Naive thymus-derived CD4-positive, alpha-beta T cell (primary cell): ENCODE measurements at regions not wholly inside any gene's neighbourhood (a gene's known extent, or its start where the extent isn't known, plus 50 kb on each side); places are given as distances from the start of the nearest gene placed in this dataset.

ENCODE experiments used
- ATAC-seq: fragments of 150-1000 bp; cut with Tn5 transposase; 2 replicates; pipeline ENCODE4 v1.10.0; 2021; ENCODE audit warnings: mild to moderate bottlenecking, moderate library complexity
- CTCF ChIA-PET: fragments of 350-600 bp; sonication (Branson Sonifier 250); formaldehyde crosslinking; loops from one replicate; lab custom pipeline; 2021; ENCODE audit warnings: antibody characterized with exemption; lab: Charles Lee
- POLR2A ChIA-PET: fragments of 350-600 bp; sonication (Branson Sonifier 250); formaldehyde crosslinking; loops from one replicate; lab custom pipeline; 2021; ENCODE audit warnings: antibody characterized with exemption, inconsistent platforms; lab: Charles Lee
- DNase-seq, 9 donors: peaks; one replicate each; pipeline versions ENCODE4 v3.0.0 to v3.0.0-alpha.2; 2020 to 2022; ENCODE audit warnings: mixed read lengths in 1 of 9
- H3K27ac ChIP-seq: one replicate; pipeline ENCODE4 v1.7.0; 2013; ENCODE audit warnings: mild to moderate bottlenecking, low read depth, low read length, moderate library complexity
- H3K27me3 ChIP-seq, 2 donors: one replicate each; pipeline ENCODE4 v1.7.0; 2013; ENCODE audit warnings: low read length in 2 of 2, mild to moderate bottlenecking in 2 of 2, moderate library complexity in 2 of 2; ENCODE audit not compliant: control insufficient read depth in 2 of 2, insufficient read depth in 2 of 2
- H3K36me3 ChIP-seq, 3 experiments: 1 replicate in 2 of 3; 2 replicates in 1 of 3; pipeline ENCODE4 v1.7.0; 2013; ENCODE audit warnings: low read length in 3 of 3, mild to moderate bottlenecking in 3 of 3, moderate library complexity in 1 of 3; ENCODE audit not compliant: insufficient read depth in 3 of 3, control insufficient read depth in 2 of 3
- H3K4me1 ChIP-seq, 2 donors: one replicate each; pipeline ENCODE4 v1.7.0; 2013; ENCODE audit warnings: low read length in 2 of 2, mild to moderate bottlenecking in 2 of 2, moderate library complexity in 1 of 2; ENCODE audit not compliant: control insufficient read depth in 2 of 2, insufficient read depth in 2 of 2
- H3K4me3 ChIP-seq: 2 replicates; pipeline ENCODE4 v1.7.0; 2013; ENCODE audit warnings: mild to moderate bottlenecking, low read length
- H3K9me3 ChIP-seq, 3 experiments: 1 replicate in 2 of 3; 2 replicates in 1 of 3; pipeline ENCODE4 v1.7.0; 2013; ENCODE audit warnings: low read length in 3 of 3; ENCODE audit not compliant: control insufficient read depth in 2 of 3
- H3K27ac Mint-ChIP-seq, 9 donors: one replicate each; pipeline ENCODE4 v1.8.0; 2020 to 2022; ENCODE audit warnings: mixed read lengths in 9 of 9, mild to moderate bottlenecking in 8 of 9, moderate library complexity in 5 of 9, inconsistent platforms in 2 of 9
- H3K27me3 Mint-ChIP-seq, 5 donors: one replicate each; pipeline ENCODE4 v1.8.0; 2021 to 2022; ENCODE audit warnings: mixed read lengths in 5 of 5, mild to moderate bottlenecking in 1 of 5
- H3K36me3 Mint-ChIP-seq, 5 donors: one replicate each; pipeline ENCODE4 v1.8.0; 2020 to 2022; ENCODE audit warnings: mixed read lengths in 5 of 5, mild to moderate bottlenecking in 3 of 5, inconsistent platforms in 1 of 5
- H3K4me1 Mint-ChIP-seq, 7 donors: one replicate each; pipeline ENCODE4 v1.8.0; 2020 to 2022; ENCODE audit warnings: mixed read lengths in 7 of 7, mild to moderate bottlenecking in 3 of 7, inconsistent platforms in 1 of 7
- H3K4me3 Mint-ChIP-seq, 10 donors: one replicate each; pipeline ENCODE4 v1.8.0; 2020 to 2022; ENCODE audit warnings: mild to moderate bottlenecking in 10 of 10, mixed read lengths in 10 of 10, moderate library complexity in 6 of 10, inconsistent platforms in 2 of 10
- H3K9me3 Mint-ChIP-seq, 11 donors: one replicate each; pipeline ENCODE4 v1.8.0; 2020 to 2022; ENCODE audit warnings: mixed read lengths in 11 of 11, mild to moderate bottlenecking in 4 of 11, inconsistent platforms in 1 of 11, moderate library complexity in 1 of 11
- intact Hi-C, 2 donors: fragments of 100-400 bp; cut with micrococcal nuclease; formaldehyde crosslinking; loops; one replicate each; pipeline ENCODE4 v1.15.1; 2023

- no peak for ATAC-seq
- ChIA-PET CTCF (no interaction called here), POLR2A (no interaction called here)
- intact Hi-C loops, result no loop called here
- Histone ChIP-seq H3K27me3 (no peaks in the 10 kb centered on the region), H3K27ac (no peak overlapping the region), H3K4me3 (no peak overlapping the region), H3K9me3 (no peaks in the 10 kb centered on the region), H3K36me3 (no peaks in the 10 kb centered on the region), H3K4me1 (no peaks in the 10 kb centered on the region)
- DNase-seq, result no peak
- Mint-ChIP-seq H3K4me1 (no peaks in the 10 kb centered on the region), H3K4me3 (no peak overlapping the region), H3K27me3 (no peaks in the 10 kb centered on the region), H3K9me3 (no peaks in the 10 kb centered on the region), H3K27ac (no peak overlapping the region), H3K36me3 (no peaks in the 10 kb centered on the region)
Observed at GRCh38 chr5:97915106-97915505, 732.1 kb upstream of the RIOK2 start.

GRCh38 chr5:97918057-97918456 is 735.0 kb upstream of the RIOK2 start:
- Histone ChIP-seq H3K4me3 (no peak overlapping the region), H3K9me3 (no peaks in the 10 kb centered on the region), H3K4me1 (no peaks in the 10 kb centered on the region), H3K36me3 (no peaks in the 10 kb centered on the region), H3K27me3 (no peaks in the 10 kb centered on the region), H3K27ac (no peak overlapping the region)
- no peak overlapping the region for H3K4me3 Mint-ChIP-seq
- no peaks in the 10 kb centered on the region for H3K4me1 Mint-ChIP-seq
- ChIA-PET POLR2A (no interaction called here), CTCF (no interaction called here)
- no peak for DNase-seq
- H3K27ac Mint-ChIP-seq, result no peak overlapping the region
- H3K27me3 Mint-ChIP-seq, result no peaks in the 10 kb centered on the region
- H3K36me3 Mint-ChIP-seq, result no peaks in the 10 kb centered on the region
- no peaks in the 10 kb centered on the region for H3K9me3 Mint-ChIP-seq
- no peak for ATAC-seq
- intact Hi-C loops, result no loop called here

- no peak for ATAC-seq
- no peaks in the 10 kb centered on the region for H3K27me3 Mint-ChIP-seq
- H3K27me3 ChIP-seq, result no peaks in the 10 kb centered on the region
- CTCF ChIA-PET, result no interaction called here
- no peak overlapping the region for H3K4me3 ChIP-seq
- H3K9me3 ChIP-seq, result no peaks in the 10 kb centered on the region
- H3K4me3 Mint-ChIP-seq, result no peak overlapping the region
- H3K27ac Mint-ChIP-seq, result no peak overlapping the region
- no peaks in the 10 kb centered on the region for H3K36me3 ChIP-seq
- intact Hi-C loops, result no loop called here
- no peaks in the 10 kb centered on the region for H3K4me1 ChIP-seq
- no peak for DNase-seq
- POLR2A ChIA-PET, result no interaction called here
- no peak overlapping the region for H3K27ac ChIP-seq
- no peaks in the 10 kb centered on the region for H3K4me1 Mint-ChIP-seq
- H3K9me3 Mint-ChIP-seq, result no peaks in the 10 kb centered on the region
- no peaks in the 10 kb centered on the region for H3K36me3 Mint-ChIP-seq
Observed at GRCh38 chr5:97918620-97919019, 735.6 kb upstream of the RIOK2 start.

- Mint-ChIP-seq H3K4me3 (no peak overlapping the region), H3K36me3 (no peaks in the 10 kb centered on the region), H3K4me1 (no peaks in the 10 kb centered on the region), H3K9me3 (no peaks in the 10 kb centered on the region), H3K27me3 (no peaks in the 10 kb centered on the region), H3K27ac (no peak overlapping the region)
- H3K4me3 ChIP-seq, result no peak overlapping the region
- H3K9me3 ChIP-seq, result no peaks in the 10 kb centered on the region
- ATAC-seq, result no peak
- POLR2A ChIA-PET, result no interaction called here
- CTCF ChIA-PET, result no interaction called here
- no peaks in the 10 kb centered on the region for H3K4me1 ChIP-seq
- intact Hi-C loops, result no loop called here
- no peaks in the 10 kb centered on the region for H3K27me3 ChIP-seq
- no peak overlapping the region for H3K27ac ChIP-seq
- H3K36me3 ChIP-seq, result no peaks in the 10 kb centered on the region
- no peak for DNase-seq
Observed at GRCh38 chr5:97919719-97920118, 736.7 kb upstream of the RIOK2 start.

- POLR2A ChIA-PET, result no interaction called here
- Mint-ChIP-seq H3K27me3 (no peaks in the 10 kb centered on the region), H3K9me3 (peaks cover 0 to 3% (median 0%) of the 10 kb centered on the region in 11 donors), H3K27ac (no peak overlapping the region), H3K4me1 (no peaks in the 10 kb centered on the region), H3K36me3 (no peaks in the 10 kb centered on the region), H3K4me3 (no peak overlapping the region)
- CTCF ChIA-PET, result no interaction called here
- Histone ChIP-seq H3K36me3 (no peaks in the 10 kb centered on the region), H3K27me3 (no peaks in the 10 kb centered on the region), H3K9me3 (no peaks in the 10 kb centered on the region), H3K4me3 (no peak overlapping the region), H3K27ac (no peak overlapping the region), H3K4me1 (no peaks in the 10 kb centered on the region)
- no peak for DNase-seq
- ATAC-seq, result no peak
- intact Hi-C loops, result no loop called here
Observed at GRCh38 chr5:97922776-97923175, 739.7 kb upstream of the RIOK2 start.

- Mint-ChIP-seq H3K4me3 (no peak overlapping the region), H3K36me3 (no peaks in the 10 kb centered on the region), H3K27me3 (no peaks in the 10 kb centered on the region), H3K27ac (no peak overlapping the region), H3K4me1 (no peaks in the 10 kb centered on the region), H3K9me3 (peaks cover 0 to 3% (median 0%) of the 10 kb centered on the region in 11 donors)
- Histone ChIP-seq H3K36me3 (no peaks in the 10 kb centered on the region), H3K4me3 (no peak overlapping the region), H3K4me1 (no peaks in the 10 kb centered on the region), H3K9me3 (no peaks in the 10 kb centered on the region), H3K27me3 (no peaks in the 10 kb centered on the region), H3K27ac (no peak overlapping the region)
- intact Hi-C loops, result no loop called here
- no peak for ATAC-seq
- no peak for DNase-seq
- ChIA-PET POLR2A (no interaction called here), CTCF (no interaction called here)
Observed at GRCh38 chr5:97923496-97923895, 740.4 kb upstream of the RIOK2 start.

GRCh38 chr5:97923997-97924396 is 741.0 kb upstream of the RIOK2 start:
- Mint-ChIP-seq H3K4me3 (no peak overlapping the region), H3K36me3 (no peaks in the 10 kb centered on the region), H3K27me3 (no peaks in the 10 kb centered on the region), H3K27ac (no peak overlapping the region), H3K9me3 (peaks cover 0 to 3% (median 0%) of the 10 kb centered on the region in 11 donors), H3K4me1 (no peaks in the 10 kb centered on the region)
- H3K9me3 ChIP-seq, result no peaks in the 10 kb centered on the region
- no peaks in the 10 kb centered on the region for H3K36me3 ChIP-seq
- no peaks in the 10 kb centered on the region for H3K4me1 ChIP-seq
- H3K4me3 ChIP-seq, result no peak overlapping the region
- ChIA-PET CTCF (no interaction called here), POLR2A (no interaction called here)
- DNase-seq, result no peak
- no peak for ATAC-seq
- H3K27ac ChIP-seq, result no peak overlapping the region
- H3K27me3 ChIP-seq, result no peaks in the 10 kb centered on the region
- intact Hi-C loops, result no loop called here
